Neural crest cell (in vitro differentiated cells): ENCODE measurements at regions not wholly inside any gene's neighbourhood (a gene's known extent, or its start where the extent isn't known, plus 50 kb on each side); places are given as distances from the start of the nearest gene placed in this dataset.

Experiments
- DNase-seq: peaks from one replicate; pipeline ENCODE4 v3.0.0; 2021; ENCODE audit warnings: low read depth, mixed read lengths, low spot score
- H3K27ac Mint-ChIP-seq: one replicate; pipeline ENCODE4 v1.8.0; 2021; ENCODE audit warnings: mild to moderate bottlenecking, mixed read lengths; ENCODE audit not compliant: unreplicated experiment
- H3K27me3 Mint-ChIP-seq: 2 replicates; pipeline ENCODE4 v1.8.0; 2021; ENCODE audit warnings: low read depth, mild to moderate bottlenecking, mixed read lengths
- H3K36me3 Mint-ChIP-seq: 2 replicates; pipeline ENCODE4 v1.8.0; 2021; ENCODE audit warnings: low read depth, mild to moderate bottlenecking, mixed read lengths
- H3K4me1 Mint-ChIP-seq: 2 replicates; pipeline ENCODE4 v1.8.0; 2021; ENCODE audit warnings: mixed read lengths
- H3K4me3 Mint-ChIP-seq: one replicate; pipeline ENCODE4 v1.8.0; 2021; ENCODE audit warnings: mild to moderate bottlenecking, mixed read lengths
- H3K9me3 Mint-ChIP-seq: 2 replicates; pipeline ENCODE4 v1.8.0; 2021; ENCODE audit warnings: mixed read lengths
- CTCF ChIP-seq: fragments of 200-600 bp; sonication (generic); conservative IDR thresholded peaks from 2 replicates; pipeline ENCODE4 v1.5.0; 2021; ENCODE audit warnings: antibody characterized with exemption, mild to moderate bottlenecking

GRCh38 chr16:51640196-51640595 is 489.1 kb upstream of the SALL1 start:
- Mint-ChIP-seq H3K4me1 (peaks cover 24% of the 10 kb centered on the region), H3K36me3 (peaks cover 2% of the 10 kb centered on the region), H3K9me3 (no peaks in the 10 kb centered on the region), H3K4me3 (no peak overlapping the region), H3K27ac (peak overlapping the region; percentile 44), H3K27me3 (peaks cover 22% of the 10 kb centered on the region)
- DNase-seq = no peak
- TF ChIP-seq CTCF = no peak

GRCh38 chr16:51638339-51639135 is 487.5 kb upstream of the SALL1 start:
- Mint-ChIP-seq H3K36me3 (peaks cover 2% of the 10 kb centered on the region), H3K4me1 (peaks cover 26% of the 10 kb centered on the region), H3K9me3 (no peaks in the 10 kb centered on the region), H3K27me3 (peaks cover 19% of the 10 kb centered on the region), H3K4me3 (no peak overlapping the region), H3K27ac (no peak overlapping the region)
- DNase-seq = no peak
- TF ChIP-seq CTCF = no peak

- no peak for TF ChIP-seq CTCF
- H3K36me3 Mint-ChIP-seq = peaks cover 2% of the 10 kb centered on the region
- no peak for DNase-seq
- no peaks in the 10 kb centered on the region for H3K9me3 Mint-ChIP-seq
- peaks cover 19% of the 10 kb centered on the region for H3K27me3 Mint-ChIP-seq
- H3K27ac Mint-ChIP-seq = no peak overlapping the region
- no peak overlapping the region for H3K4me3 Mint-ChIP-seq
- H3K4me1 Mint-ChIP-seq = peaks cover 26% of the 10 kb centered on the region
These were observed 486.7 kb upstream of the SALL1 start for GRCh38 chr16:51637770-51638094.

GRCh38 chr16:51636920-51637769 is 486.1 kb upstream of the SALL1 start:
- Mint-ChIP-seq H3K9me3 (peaks cover 2% of the 10 kb centered on the region), H3K27me3 (peaks cover 19% of the 10 kb centered on the region), H3K4me1 (peaks cover 30% of the 10 kb centered on the region), H3K27ac (no peak overlapping the region), H3K36me3 (peaks cover 2% of the 10 kb centered on the region), H3K4me3 (peak overlapping the region; percentile 20)
- no peak for TF ChIP-seq CTCF
- DNase-seq = no peak

GRCh38 chr16:51635181-51635580 is 484.1 kb upstream of the SALL1 start:
- no peak for DNase-seq
- no peak overlapping the region for H3K4me3 Mint-ChIP-seq
- TF ChIP-seq CTCF = no peak
- peaks cover 30% of the 10 kb centered on the region for H3K4me1 Mint-ChIP-seq
- no peak overlapping the region for H3K27ac Mint-ChIP-seq
- H3K9me3 Mint-ChIP-seq = peaks cover 2% of the 10 kb centered on the region
- H3K27me3 Mint-ChIP-seq = peaks cover 19% of the 10 kb centered on the region
- H3K36me3 Mint-ChIP-seq = peaks cover 2% of the 10 kb centered on the region
